ENCODE measurements at regions not wholly inside any gene's neighbourhood (a gene's known extent, or its start where the extent isn't known, plus 50 kb on each side); places are given as distances from the start of the nearest gene placed in this dataset.

DNA sequence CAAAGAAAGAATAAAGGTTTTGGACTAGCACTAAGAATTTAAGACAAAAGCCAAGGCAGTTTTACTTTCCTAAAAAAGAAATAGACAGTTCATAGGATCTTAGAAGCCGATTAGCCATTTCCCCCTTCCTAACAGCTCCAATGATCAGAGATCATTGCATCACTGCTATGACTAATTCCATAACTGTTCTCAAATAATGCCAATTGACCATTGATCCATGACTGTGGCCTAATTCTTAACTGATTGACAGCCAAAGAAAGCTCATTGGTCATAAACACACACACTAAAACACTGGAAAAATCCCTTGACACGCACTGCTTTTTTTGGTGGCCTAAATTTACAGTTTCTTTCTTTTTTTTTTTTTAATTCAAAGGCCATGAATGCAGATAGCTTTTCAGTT lies 345.0 kb upstream of the ACVR2A start:
- DNase-seq, result peak; percentile 62

DNA sequence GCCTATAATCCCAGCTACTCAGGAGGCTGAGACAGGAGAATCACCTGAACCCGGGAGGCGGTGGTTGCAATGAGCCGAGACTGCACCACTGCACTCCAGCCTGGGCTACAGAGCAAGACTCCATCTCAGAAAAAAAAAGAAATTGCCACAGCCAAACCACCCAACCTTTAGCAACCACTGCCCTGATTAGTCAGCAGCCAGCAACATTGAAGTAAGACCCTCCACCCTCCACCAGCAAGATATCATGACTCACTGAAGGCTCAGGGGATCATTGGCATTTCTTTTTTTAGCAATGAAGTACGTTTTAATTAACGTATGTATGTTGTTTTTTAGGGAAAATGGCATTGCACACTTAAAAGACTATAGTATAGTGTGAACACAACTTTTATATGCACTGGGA lies 349.1 kb upstream of the ACVR2A start:
- DNase-seq, result peak; percentile 57

DNA sequence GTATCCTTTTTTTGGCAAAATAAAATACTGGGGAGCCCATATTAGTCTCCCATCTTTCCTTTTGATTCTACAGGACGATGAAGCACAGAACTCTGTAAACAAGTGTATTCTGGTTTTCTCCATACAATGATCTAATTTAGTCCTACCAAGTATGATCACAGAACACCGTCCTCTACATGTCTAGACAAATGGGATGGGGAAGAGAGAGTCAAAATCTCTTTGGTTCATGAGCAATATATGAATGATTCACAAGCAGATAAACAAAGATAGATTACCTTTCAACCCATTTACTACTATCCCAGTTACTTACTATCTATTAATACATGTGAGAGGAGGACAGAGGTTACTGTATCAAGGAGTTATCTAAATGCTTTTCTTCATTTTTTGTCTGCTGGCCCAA lies 352.4 kb upstream of the ACVR2A start:
- DNase-seq, result no peak

DNA sequence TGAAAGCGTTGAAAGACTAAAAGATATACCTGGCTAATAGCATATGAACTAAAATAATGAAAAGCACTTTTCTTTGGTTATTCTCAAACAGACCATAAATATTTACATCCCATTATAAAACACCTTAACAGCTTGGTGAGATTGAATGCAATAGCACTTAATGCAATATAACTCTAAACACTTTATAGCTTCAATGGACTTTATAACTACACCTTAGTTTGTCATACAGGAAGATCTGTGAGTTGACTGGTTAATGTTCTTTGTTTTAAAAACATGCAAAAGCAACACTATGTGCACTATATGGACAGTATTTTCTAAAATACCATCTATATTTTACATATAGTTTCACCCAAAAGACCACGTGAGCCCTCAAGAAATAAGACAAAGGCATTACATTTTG lies 353.3 kb upstream of the ACVR2A start:
- no peak for DNase-seq

DNA sequence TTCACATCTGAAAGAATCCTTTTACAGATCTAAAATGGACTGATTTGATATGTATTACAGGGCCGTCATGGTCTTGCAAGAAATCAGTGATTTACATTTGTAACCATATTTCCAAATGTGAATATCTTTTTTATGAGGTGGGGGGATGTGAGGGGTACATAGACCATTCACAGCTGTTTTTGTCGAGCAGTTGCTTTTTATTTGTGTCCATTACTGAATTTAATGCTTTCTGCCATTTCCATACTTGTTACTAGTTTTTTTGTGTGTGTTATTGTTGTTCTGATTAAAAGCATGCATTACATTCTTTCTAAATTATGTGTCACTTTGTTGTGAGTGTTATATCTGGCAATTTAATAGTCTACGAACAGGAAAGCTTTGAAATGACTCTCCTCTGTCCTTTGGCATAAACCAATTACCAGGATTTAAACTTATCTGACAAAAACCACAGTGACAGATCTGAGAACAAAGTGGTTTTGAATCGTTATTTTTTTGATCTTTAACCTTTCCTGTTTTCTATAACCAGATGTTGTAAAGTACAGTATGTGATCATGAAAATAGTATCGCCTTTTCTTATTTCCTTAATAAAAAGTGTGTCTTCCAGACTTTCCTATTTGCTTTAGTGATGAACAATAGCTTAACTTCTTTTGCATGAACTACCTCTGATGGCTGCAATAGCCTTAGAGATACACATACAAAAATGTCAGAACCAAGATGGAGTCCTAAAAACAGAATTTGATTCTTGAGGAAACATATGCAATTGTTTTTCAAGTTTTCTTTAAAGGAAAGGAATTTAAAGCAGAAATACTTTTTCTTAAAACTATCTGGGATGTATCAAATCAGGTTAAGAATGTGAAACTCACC lies 354.2 kb upstream of the ACVR2A start:
- no peak for DNase-seq

DNA sequence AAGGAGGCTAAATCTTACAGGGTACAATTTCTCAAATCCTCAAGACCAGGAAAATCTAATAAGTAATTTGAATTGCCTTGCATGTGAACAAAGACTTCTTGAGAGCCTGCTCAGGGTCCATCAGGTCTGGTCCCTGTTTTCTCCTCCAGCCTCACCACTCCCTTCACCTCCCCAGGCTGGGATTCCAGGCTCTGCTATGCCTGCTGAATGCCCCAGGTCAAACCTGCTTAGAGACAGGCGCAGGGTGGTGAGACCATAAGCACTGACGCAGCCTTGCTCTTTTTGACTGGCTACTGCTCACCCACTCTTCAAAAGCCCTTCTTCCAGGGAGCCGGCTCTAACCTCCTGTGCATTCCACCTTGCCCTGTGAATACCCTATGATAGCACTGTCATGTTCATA lies 356.4 kb upstream of the ACVR2A start:
- no peak for DNase-seq

DNA sequence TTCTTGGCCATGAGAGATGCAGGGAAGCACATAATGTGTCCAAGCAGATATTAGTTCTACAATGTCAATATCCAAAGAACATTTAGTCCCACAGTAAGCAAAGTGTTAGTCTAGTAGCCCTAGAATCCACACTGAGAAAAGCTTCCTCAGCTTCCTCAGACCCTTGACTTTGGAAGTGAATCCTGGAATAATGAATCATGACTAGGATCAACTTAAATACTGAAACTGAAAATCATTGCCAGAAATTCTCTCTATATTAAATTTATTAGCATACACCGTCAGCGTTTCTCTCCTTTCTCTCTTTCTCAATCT lies 356.9 kb upstream of the ACVR2A start:
- DNase-seq, result no peak

DNA sequence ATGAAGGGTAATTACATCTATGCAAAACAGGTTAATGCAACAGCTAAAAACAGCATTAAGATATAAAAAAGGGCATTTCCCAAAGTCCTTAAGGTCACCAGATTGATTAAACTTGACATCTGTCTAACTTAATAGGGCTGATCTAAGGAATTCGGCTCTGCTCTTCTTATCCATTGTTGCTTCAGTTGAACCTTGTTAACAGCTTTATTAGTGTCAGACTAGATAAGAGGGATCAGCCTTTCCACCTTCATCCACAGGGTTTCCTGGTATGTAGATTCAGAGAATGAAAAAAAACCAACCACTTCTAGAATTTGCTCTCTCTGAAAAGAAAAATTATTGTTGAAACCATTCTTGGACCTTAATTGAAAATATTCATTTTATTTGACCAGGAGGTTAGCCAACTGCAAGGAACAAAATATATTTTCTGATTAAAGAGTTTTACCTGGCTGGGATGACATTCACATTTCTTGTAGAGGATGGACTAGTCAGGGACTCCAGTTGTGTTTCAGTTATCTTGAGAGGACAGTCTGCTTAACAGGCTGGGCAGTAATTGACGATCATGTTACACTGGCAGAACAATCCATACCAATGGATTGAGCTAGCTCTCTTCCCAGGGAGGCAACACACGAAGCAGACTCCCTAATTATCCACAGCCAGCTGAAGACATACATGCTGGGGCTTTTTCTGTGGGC lies 357.4 kb upstream of the ACVR2A start:
- DNase-seq, result no peak

DNA sequence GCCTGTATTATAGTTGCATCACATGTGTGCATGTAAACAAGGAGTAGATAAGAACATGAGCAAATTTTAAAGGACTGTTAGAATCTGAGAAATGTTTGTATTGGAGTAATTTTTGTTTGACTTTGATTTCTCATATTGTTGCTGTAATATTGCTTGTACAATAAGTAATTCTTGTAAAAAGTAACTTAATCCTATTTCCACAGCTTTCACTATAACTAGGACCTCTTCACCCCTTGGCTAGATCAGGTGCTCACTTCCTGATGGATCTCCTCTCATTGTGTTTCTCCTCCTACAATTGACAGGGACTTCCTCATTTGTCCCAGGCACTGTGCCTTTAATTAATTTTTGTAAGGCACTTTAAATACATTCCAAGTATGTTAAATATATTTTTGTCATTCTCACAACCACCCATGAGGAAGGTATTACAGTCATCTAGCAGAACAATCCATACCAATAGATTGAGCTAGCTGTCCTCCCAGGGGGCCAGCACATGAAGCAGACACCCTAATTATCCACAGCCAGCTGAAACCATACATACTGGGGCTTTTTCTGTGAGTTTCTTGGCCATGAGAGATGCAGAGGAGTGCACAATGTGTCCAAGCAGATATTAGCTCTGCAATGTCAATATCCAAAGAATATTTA lies 359.5 kb upstream of the ACVR2A start:
- DNase-seq, result no peak

DNA sequence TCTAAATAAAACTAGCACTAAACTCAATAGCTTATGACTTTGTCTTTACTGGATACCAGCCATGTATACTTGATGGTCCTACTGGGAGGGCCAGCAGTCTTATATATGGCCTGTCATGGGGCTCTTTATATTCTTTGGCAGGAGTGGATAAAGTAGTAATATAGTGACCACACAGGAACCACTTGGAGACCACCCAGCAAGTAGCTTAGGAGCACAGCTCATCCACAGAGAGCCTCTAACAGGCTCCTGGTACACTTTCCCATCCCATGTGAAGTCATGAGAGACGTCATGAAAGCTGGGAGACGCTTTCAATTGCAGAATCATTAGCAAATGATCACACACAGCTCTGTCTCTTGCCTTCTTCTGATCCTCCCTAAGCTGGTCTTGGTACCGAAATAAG lies 360.9 kb upstream of the ACVR2A start:
- no peak for DNase-seq

DNA sequence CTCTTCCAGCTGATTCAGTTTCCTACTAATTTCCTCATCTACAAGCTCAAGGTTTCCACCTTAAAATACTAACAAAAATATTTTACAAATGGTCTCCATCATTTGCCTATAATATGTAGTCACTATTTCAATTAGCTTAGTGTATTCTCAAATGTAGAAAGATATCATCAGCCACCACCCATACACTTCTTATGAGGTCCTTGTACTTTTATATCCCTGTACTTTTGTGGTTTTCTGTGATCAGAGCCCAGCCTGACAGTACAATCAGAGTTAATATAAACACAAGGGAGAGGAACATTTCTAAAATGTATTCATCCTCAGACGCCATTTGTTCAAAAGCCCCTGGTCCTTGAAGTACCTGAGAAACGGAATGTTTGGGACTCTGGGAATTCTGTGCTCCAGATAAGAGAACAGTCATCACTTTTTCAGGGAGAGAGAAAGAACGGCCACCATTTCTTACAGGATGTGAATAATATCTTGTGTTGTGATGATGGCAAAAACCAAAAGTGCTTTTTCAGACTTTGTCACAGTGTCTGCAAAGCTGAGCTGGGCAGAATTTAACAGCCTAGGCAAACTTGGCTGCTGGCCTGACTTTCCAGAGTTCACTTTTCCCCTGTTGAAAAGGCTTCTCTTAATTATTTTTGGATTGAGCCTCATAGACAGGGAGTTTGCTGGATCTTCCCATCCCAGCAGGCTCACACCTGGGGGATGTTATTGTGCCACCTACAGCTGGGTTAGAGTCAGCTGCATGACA lies 361.7 kb upstream of the ACVR2A start:
- DNase-seq, result no peak

DNA sequence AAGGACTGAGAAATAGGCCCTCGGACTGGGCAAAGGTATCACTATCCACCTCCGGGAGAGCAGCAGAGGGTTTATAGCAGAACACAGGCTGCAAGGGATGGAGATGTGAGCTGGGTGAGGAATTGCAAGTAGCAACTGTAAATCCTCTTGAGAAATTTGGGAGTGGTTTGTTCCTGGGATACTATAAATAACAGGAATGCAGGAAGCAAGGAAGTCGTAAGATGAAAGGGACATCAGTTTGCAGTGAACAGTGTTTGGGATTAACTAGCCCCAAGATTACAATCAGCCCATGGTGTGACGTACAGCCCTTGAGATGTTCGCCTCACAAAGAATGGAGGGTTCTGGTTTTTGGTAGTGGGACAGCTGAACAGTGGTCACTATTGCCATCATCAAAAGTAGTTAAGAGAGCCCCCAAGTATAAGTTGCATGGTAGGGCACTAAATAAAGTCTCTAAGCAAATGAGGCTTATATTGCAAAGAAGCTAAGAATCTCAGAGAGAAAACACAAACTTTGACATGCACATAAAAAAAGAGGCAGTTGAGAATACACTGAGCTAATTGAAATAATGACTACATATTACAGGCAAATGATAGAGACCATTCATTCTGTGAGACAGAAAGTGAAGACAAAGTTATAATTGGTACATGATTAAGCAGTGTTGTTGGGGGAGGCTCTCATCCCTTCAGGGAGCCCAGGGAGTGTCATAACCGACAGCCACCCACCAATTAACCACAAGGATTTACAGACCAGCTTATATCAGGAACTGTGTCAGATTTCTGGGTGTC lies 362.5 kb upstream of the ACVR2A start:
- DNase-seq, result peak; percentile 38

DNA sequence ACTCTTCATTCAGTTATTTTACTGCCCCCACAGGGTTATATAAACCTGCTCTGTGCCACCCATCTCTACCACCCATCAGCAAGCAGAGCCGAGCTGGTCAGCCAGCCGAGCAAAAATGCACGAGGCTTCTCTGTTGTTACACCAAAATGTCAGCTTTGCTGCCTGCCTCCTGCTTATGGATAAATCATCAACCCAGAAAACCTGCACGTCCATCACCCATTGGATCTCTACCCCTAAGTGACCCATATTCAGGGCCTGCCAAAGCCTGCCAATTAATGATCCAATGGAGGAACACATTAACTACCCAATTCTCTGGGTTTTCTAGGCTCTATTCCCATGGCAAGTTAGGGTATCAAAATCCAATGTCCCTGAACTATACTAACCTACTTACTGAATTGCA lies 365.5 kb upstream of the ACVR2A start:
- no peak for DNase-seq

DNA sequence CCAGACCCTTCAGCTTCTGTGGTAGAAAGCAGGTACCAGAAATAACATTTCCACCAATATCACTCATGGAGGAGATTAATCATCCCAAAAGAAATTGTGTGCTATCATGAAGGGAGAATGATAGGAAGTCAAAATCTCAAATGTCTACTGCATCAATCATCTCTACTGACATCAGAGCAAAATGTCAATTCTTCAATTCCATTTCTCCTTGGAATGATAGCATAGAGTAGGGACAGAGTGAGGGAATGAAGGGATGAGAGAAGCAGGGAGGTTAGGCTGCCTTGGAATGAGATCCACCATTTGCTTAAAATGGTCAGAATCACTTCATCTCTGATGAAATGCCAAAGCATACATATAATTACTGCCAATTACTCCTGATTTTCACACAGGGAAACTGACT lies 371.8 kb upstream of the ACVR2A start:
- no peak for DNase-seq

DNA sequence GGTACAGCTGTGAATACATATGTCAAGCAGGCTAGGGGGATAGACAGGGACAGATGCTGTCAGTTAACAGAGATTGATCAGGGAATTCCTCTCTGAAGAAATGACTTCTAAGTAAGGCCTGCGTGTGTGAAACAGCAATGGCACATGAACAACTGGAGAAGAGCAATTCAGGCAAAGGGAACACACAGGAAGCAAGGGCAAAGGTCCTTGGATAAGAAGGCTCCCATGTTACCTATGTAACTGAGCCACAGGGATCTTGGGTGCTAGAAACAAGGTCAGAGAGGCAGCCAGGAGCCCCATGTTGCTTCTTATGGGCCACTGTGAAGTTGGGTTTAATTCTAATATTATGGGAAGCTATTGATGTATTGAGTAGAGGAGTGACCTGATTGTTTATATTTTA lies 373.7 kb upstream of the ACVR2A start:
- DNase-seq, result no peak

DNA sequence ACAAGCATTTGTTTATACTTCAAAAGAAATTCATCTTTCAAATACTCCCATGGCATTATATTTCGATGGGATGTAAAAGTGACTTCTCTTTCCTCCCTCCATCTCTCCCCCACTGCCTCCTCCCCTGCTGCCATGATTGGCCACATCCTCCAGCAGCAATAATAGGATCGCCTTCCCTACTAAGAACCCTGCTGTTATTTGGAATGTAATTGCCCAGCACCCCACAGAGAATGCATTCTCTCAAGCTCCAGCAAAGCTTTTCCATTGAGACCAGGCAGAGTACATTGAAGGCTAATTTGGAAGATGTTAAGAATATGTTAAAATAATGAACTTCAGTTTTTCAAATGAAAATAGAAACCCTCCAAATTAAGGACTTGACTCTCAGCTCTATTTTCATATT lies 375.4 kb upstream of the ACVR2A start:
- DNase-seq, result no peak

DNA sequence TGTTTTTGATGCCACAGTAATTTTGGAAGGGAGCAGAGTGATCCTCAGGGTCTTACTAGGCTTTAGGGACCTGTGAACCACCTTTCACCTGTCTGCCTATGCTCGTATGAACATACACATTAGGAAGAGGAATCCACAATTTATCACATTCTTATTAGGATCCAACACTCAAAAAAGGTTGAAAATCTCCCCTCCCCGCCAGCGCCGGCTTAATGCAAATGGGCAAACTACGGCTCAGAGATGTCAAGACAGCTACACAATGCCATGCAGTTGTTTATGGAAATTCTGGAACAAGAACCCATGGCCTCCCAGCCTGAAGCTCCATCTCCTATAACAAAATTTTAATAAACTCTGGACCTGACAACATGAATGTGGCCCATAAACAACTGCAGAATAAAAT lies 375.9 kb upstream of the ACVR2A start:
- DNase-seq, result no peak

DNA sequence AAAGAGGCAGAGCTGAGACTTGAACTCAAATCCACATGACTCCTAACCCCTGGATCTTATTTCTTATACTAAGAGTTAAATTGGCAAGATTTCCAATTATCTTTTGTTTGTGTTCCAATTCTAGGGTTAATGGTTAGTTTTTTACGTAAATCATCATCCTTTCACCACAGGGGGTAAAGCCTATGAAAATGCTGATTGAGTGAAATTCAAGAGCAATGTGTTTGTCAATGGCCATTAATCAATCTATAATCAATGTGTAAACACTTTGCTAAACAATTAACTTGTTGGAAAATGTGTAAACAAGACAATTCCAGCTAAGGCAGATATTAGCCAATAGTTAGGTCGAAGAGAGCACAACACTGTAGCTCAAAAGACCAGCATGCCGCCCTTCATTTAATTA lies 376.5 kb upstream of the ACVR2A start:
- no peak for DNase-seq

DNA sequence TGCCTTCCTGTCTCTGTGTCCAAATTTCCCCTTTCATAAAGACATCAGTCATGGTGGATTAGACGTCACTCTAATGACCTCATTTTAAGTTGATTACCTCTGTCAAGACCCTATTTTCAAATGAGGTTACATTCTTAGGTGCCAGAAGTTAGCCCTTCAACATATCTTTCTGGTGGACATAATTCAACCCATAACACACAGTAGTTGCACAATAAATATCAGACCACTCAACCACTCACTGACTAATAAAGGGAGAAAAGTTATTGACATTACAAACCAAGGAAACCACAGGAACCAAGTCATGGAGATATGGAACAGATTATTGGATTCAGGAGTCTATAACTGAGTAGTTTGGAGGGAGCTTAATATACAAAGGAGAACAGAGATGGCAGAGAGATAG lies 377.4 kb upstream of the ACVR2A start:
- no peak for DNase-seq

DNA sequence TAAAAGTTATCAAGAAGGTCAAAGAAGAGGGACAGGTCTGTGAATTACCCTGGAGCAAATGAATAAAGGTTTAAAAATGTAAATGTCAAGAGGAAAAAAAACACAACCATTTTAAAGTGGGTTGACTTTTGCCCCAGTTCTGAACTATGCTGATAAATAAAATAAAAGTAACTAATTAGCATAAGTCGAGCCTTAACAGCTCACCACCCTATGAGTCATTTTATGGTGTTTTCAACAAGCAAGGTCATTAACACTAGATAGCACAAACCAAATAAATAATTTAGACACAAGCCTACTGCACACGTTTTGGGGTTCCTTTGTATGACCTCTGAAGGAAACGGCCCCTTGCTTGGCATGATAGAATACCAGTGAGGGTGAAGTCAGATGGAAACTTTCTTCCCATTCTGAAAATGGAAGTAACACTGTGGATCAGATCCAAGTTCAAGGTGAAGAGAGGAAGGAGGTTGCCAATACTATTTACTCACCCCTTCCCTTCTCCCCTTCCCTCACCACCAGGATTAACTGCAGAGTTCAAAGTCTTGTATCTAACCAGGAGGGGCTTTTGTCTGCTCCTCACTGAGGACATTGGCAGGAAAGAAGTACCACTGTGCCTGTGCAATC lies 380.0 kb upstream of the ACVR2A start:
- DNase-seq, result no peak

DNA sequence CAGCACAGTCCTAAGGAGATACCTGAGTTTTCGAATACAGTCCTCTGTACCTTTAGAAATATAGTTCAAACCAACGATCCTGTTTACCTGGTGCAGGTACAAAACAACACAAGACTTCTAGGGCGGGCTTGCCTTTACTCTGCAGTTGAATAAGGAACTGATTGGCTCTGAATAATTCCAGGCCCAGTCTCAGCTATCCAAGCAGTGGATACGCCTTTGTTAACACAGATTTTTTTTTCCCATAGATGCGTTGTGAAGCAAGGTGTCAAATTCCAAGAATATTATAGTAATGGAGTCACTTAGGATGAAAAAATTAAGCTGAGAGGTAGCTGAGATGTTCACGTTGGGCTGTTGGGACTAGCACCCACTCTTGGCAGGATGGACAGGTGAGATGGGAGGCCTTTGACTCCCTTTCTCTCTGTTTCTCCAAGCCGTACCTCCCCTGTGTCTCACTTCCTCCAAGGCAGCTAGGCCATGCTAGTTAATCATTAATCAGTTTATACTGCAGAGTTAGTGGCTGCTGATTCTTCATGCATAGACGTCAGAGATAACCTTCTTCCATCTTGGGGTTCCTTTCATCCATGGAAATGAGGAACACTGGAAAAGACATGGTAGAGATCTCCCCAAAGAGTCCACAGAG lies 380.8 kb upstream of the ACVR2A start:
- no peak for DNase-seq

DNA sequence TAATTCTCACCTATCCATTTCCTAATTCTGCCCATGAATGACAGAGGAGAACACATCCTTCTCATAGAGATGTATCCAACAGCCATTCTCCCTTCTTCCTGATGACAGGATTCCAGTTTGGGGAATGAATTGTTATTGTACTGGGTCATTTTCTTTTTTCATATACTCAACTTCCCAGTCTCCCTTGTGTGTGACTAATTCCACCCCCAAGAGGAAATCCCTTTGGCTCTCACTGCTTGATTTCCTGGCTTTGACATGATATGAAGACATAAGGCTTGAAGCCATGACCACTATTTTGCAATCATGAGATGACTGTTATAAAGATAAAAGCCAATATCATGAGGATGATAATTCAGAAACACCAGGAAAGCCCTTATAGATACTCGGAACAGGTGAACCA lies 384.7 kb upstream of the ACVR2A start:
- DNase-seq, result no peak
